Esophagus muscularis mucosa (tissue), 4 donors: ENCODE measurements at regions not wholly inside any gene's neighbourhood (a gene's known extent, or its start where the extent isn't known, plus 50 kb on each side); places are given as distances from the start of the nearest gene placed in this dataset.

Source experiments
- CTCF ChIP-seq, 3 experiments: fragments of 200-600 bp in 2 of 3; fragments of 450-650 bp in 1 of 3; sonication (generic) in 2 of 3; IDR thresholded peaks; one replicate each; pipeline ENCODE4 v1.5.1; 2017 to 2019; ENCODE audit warnings: antibody characterized with exemption in 3 of 3, mild to moderate bottlenecking in 2 of 3, moderate library complexity in 1 of 3
- EP300 ChIP-seq: sonication (generic); formaldehyde crosslinking; IDR thresholded peaks from one replicate; pipeline ENCODE4 v1.6.1; 2017; ENCODE audit warnings: antibody characterized with exemption
- POLR2A ChIP-seq: fragments of 450-650 bp; IDR thresholded peaks from one replicate; pipeline ENCODE4 v1.6.1; 2017; ENCODE audit warnings: antibody characterized with exemption, moderate library complexity, mild to moderate bottlenecking, low read depth
- POLR2AphosphoS5 ChIP-seq, 2 donors: sonication (generic); formaldehyde crosslinking; IDR thresholded peaks; one replicate each; pipeline ENCODE4 v1.6.1; 2017; ENCODE audit warnings: antibody characterized with exemption in 2 of 2

DNA sequence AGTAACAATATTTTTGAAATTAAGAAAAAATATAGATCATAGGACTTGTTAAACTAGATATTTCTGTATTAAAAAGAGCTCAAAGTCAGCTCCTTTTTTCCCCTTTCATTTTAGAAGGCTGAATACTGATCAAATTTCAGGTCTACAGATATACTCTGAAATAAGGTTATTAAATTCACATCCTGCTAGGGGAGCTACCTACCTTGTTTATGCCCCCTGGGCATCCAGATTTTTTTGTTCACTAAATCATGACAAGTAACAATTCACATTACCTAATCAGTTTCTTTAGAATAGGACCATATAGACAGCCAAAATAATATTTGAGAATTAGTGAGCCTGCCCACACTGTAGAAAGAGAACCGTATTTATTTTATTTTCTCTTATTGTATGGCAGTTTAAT lies 276.2 kb downstream of the USP25 start:
- TF ChIP-seq CTCF (IDR thresholded peaks at IDR 0.05) (no peak), POLR2A (no peak), POLR2AphosphoS5 (IDR thresholded peaks at IDR 0.05) (no peak), EP300 (no peak)
